Epidermal melanocyte (primary cell): ENCODE measurements at regions not wholly inside any gene's neighbourhood (a gene's known extent, or its start where the extent isn't known, plus 50 kb on each side); places are given as distances from the start of the nearest gene placed in this dataset.
A peak's percentile ranks its signal among the peaks of the same experiment; 100 is the strongest.
"Not testable (repeated sequence)": the region's sequence is repeated elsewhere in the genome, so short reads cannot be mapped to it uniquely, and the experiment has no call there.

Source experiments
- DNase-seq: peaks from one replicate; pipeline ENCODE4 v3.0.0; 2011; ENCODE audit warnings: low spot score; ENCODE audit not compliant: insufficient read length

GRCh38 chr17:64785011-64785421, 122.9 kb upstream of the SMURF2 start:
- DNase-seq: no peak

- DNase-seq: no peak
These were observed 122.4 kb upstream of the SMURF2 start for GRCh38 chr17:64784353-64785010.

- DNase-seq: no peak
These were observed 121.6 kb upstream of the SMURF2 start for GRCh38 chr17:64783556-64784352.

GRCh38 chr17:64783031-64783461, 120.9 kb upstream of the SMURF2 start:
- DNase-seq: no peak

GRCh38 chr17:64781810-64782555, 119.9 kb upstream of the SMURF2 start:
- no peak for DNase-seq

GRCh38 chr17:64781014-64781756, 119.1 kb upstream of the SMURF2 start:
- DNase-seq: peak; percentile 19

- peak; percentile 19 for DNase-seq
These were observed 118.2 kb upstream of the SMURF2 start for GRCh38 chr17:64780096-64781013.

- no peak for DNase-seq
These were observed 117.4 kb upstream of the SMURF2 start for GRCh38 chr17:64779376-64780095.

GRCh38 chr17:64779098-64779375, 116.9 kb upstream of the SMURF2 start:
- DNase-seq: not testable (repeated sequence)

- peak; percentile 18 for DNase-seq
These were observed 116.4 kb upstream of the SMURF2 start for GRCh38 chr17:64778240-64779097.

- DNase-seq: no peak
These were observed 115.5 kb upstream of the SMURF2 start for GRCh38 chr17:64777415-64778239.

GRCh38 chr17:64776720-64777414, 114.8 kb upstream of the SMURF2 start:
- DNase-seq: peak; percentile 80

- no peak for DNase-seq
These were observed 113.8 kb upstream of the SMURF2 start for GRCh38 chr17:64775701-64776570.

GRCh38 chr17:64774888-64775540, 112.9 kb upstream of the SMURF2 start:
- DNase-seq: no peak

GRCh38 chr17:64773836-64774761, 112.0 kb upstream of the SMURF2 start:
- DNase-seq: no peak
